NCI-H2227 (cell line): ENCODE measurements at regions not wholly inside any gene's neighbourhood (a gene's known extent, or its start where the extent isn't known, plus 50 kb on each side); places are given as distances from the start of the nearest gene placed in this dataset.
"Not testable (repeated sequence)": the region's sequence is repeated elsewhere in the genome, so short reads cannot be mapped to it uniquely, and the experiment has no call there.

Experiments used
- DNase-seq: peaks from one replicate; lab custom pipeline; 2025; ENCODE audit not compliant: unreplicated experiment; lab: John Stamatoyannopoulos, UW

DNA sequence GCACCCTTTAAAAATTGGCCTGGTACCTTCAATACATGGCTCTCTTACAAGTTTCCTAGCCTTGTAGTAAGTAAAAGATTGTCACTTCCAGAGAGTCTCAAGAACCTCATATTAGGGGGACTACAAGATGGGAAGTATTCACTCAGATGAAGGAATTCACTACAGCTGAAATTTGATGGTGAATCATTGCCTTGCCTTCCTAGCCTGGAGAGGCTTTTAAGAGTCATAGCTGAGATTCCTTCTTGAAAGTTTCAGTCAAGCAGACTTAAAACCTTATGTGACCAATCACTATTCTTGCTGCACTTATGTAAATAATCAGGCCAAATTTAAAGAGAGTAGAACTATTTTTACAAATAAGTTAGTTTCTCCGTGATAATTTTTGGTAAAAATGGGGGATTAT lies 451.6 kb downstream of the TRHDE start:
- no peak for DNase-seq

DNA sequence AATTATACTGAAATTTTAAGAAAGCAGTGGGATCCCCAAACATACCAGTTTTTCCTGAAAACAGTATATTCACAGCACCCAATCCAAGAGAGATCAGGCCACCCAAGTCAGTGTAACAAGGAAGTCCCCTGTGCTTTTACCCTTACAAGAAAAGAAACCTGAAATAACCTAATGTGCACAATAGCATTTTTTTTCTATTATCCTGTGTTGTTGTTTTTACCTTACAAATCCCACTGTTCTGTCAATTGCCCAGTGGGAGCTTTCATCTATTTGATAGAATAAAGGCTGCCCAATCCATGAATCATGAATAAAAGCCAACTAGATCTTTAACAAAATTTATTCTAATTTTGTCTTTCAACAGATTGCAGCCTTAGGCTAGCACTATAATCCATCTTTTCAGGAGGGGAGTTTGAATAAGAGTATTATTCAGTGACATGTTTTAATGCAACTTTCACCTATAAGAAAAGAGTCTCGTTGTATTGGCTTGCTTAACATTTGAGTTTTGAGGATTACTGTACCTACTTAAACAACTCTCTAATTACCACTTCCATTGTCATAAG lies 457.4 kb downstream of the TRHDE start:
- DNase-seq, result no peak

DNA sequence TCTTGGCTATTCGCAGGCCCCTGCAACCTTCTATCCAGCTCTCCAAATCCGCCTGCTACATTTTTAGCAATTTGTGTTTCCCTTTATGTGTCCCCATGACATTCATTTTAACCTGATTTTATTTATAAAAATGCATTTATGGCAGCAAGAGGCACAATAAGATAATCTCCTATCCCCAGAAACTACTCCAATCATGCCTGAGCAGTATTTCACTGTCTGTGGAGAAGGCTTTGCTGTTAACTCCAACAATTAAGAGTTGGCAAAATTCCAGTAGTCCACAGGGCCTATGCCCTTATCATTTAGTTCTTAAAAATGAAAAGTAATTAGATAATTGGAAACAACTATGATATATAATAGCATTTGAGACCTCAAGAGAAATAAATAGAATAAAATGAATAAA lies 462.4 kb downstream of the TRHDE start:
- no peak for DNase-seq

DNA sequence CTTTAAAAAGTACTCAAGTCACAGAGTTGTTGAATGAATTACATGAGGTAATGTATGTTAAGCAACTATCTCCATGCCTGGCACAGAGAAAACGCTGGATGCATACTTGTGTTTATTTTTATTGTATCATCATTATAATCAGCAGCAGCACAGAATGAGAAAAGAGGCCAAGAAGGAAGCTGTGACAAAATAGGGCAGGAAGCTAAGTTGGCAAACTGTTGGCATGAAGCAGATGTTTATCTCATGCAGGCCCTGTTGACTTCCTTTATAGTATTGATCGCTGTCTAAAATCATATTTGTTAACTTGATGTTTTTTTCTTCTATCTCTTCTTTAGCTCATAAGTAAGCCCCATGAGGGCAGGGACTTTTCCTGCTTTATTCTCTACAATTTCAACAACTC lies 466.6 kb downstream of the TRHDE start:
- DNase-seq, result no peak

DNA sequence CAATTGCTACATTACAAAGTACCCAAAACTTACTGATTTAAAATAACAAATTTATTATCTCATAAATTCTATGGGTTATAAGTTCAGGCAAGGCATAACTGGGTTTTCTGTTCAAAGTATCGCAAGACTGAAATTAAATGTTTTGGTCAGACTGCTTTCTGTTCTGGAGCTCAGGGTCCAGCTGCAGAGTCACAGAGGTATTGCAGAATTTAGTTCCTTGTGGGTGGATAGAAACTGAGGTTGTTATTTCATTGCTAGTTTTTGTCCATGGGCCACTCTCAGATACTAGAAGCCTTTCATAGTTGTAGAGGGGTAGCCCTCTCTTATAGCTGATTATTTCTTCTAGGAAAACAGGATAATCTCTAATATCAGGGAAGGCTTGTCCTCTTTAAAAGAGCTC lies 467.9 kb downstream of the TRHDE start:
- DNase-seq, result no peak

DNA sequence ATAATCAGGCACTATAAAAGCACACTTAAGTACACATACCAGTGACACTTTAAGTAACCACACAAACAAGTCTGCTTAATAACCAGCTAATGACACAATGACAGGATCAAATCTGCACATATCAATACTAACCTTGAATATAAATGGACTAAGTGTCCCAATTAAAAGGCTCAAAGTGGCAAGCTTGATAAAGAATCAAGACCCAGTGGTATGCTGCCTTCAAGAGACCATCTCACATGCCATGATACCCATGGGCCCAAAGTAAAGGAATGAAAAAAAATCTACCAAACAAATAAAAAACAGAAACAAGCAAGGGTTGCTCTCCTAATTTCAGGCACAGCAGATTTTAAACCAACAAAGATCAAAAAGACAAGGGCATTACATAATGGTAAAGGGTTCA lies 470.4 kb downstream of the TRHDE start:
- DNase-seq, result no peak

DNA sequence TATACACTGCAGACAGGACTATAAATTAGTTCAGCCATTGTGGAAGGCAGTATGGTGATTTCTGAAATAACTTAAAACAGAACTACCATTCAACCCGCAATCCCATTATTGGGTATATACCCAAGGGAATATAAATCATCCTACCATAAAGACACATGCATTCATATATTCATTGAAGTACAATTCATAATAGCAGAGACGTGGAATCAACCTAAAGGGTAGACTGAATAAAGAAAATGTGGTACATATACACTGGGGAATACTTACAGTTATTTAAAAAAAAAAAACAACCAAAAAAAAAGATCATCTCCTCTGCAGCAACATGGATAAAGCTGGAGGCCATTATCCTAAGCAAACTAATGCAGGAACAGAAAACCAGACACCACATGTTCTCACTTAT lies 473.9 kb downstream of the TRHDE start:
- no peak for DNase-seq

DNA sequence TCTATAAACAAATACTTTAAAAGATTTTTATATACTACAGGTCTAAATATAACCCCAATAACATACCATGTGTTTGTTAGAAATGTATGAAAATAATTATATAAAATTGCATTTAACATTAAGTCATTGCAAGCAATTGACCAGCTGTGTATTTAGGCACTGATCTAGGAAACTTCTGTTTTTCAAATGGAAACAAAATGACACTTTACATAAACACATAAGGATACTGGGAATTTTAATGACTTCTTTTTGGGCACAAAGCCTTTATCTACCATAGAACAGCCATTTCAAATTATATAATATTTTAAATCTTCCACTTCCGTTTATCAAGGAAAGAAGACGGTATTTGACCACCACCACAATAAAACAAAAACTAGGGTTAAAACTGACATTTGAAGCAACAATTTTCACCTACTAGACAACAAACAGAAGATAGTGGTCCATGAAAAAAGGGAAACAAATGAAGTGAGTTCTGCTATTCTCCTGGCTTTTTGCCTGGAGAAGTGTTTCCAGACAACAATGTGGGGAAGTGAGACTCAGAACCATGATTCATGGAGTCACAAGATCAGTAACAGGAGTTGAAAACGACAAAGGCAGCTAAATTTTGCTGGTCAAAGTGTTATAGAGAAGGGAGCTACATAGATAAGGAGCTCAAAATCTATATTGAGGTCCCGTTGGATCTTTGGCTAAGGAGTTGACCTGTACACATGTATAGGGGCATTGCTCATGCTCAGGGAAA lies 475.1 kb downstream of the TRHDE start:
- DNase-seq, result no peak

DNA sequence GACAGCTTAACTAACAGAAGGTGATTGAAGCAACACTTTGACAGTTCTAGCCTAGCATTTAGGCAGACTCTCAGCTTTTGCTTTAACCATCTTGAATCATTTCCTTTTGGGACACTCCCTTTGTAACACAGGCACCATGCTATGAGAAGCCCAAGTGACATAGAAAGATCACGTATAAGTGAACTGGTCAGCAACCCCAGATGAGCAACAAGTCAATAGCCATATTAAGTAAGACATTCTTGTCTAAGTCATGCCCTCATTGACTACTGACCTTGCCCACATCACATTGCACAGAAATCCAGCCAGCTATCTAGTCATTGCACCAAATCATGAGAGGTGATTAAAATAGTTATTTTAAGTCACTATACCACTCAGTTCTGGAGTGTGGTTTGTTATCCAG lies 476.8 kb downstream of the TRHDE start:
- DNase-seq, result no peak

DNA sequence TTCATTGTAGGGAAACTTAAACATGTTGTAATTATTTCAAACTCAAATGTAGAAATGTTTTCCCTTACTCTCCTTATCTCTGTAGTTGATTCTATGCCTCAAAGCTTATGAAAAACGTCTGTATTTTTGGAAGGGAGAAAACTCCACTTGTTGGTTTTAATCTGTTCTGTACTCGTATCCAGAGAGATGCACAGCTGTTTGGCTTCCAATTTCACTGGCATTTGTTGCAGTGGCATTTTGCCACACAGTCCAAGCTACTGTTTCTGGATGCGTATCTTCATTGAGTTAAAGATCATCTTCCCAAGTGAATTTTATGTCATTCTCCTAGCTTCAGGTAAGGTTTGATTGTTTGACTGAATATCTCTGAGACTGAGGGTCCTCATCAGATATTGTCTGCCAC lies 481.4 kb downstream of the TRHDE start:
- DNase-seq, result no peak

DNA sequence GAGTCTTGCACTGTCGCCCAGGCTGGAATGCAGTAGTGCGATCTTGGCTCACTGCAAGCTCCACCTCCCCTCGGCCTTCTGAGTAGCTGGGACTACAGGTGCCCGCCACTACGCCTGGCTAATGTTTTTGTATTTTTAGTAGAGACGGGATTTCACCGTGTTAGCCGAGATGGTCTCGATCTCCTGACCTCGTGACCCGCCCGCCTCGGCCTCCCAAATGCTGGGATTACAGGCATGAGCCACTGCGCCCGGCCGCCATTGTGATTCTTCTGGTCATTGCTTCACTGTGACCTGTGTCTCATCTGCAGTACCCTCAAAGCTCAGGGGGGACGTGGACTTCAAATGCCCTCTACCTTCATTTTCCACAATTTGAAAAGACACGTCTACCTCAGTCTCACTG lies 481.9 kb downstream of the TRHDE start:
- not testable (repeated sequence) for DNase-seq

DNA sequence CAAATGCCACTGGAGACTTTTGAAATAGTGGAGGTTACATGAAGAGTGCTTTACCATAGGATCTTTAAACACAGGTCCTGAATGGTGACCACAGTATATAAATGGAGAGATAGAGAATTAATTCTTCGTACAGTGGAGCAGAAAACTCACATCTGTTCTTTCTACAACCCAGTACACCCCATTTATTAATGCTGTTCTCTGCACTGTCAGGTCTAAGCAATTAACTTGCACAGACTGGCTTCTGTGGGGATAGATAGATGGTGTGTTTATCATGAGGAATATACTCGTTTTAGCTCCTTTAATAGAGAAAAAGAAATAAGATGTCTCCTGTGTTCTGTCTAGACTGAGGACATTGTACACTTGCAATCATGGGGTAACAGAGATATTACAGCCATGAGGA lies 494.3 kb downstream of the TRHDE start:
- DNase-seq, result no peak

DNA sequence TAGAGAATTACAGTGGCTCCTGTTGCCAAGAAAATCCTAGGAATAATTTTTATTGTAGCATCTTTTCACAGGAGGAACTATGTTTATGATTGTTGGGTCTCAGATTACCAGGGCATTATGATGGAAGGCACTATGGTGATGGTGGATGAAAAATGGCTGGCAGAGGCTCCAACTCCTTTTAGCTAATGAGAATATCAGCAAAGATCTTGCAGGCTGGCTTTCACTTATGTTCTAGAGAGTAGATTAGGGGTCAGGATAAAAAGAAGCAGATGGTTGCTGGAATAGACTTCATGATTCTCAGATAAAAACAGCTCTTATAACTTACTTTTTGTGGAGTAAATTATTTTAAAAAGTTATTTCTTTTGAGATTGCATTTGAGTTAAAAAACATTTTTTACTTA lies 501.9 kb downstream of the TRHDE start:
- DNase-seq, result no peak

DNA sequence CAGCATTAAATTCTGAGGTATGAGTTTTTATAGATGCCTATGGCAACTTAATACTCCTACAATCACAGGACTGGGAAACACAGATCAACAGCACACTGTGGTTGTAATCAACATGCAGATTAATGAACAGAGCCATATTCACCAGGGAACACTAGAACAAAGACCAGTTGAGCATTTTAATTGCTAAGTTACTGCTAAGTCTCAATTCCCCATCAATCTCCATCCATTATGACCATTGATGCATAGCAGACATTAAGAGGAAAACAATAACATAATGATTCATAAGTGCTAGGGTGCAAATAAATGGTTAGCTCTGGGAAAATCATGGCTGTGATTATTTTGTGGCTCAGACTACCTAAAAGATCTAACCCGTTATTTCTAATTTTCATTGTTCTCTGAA lies 505.6 kb downstream of the TRHDE start:
- DNase-seq, result no peak

DNA sequence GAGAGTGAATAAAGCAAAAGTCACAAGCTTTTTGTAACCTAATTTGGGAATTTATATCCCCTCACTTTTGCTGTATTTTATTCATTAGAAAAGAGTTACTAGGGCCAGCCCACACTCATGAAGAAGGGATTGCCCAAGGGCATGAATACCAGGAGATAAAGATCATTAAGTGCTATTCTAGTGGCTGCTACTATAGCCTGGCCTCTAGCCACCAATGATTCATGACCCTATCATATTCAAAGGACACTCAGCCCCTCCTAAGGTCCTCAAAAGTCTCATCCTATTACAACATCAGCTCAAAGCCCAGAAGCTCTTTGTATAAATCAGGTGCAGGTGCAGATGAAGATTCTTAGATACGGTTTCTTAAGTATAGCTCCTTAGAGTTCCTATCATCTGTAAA lies 518.1 kb downstream of the TRHDE start:
- no peak for DNase-seq

DNA sequence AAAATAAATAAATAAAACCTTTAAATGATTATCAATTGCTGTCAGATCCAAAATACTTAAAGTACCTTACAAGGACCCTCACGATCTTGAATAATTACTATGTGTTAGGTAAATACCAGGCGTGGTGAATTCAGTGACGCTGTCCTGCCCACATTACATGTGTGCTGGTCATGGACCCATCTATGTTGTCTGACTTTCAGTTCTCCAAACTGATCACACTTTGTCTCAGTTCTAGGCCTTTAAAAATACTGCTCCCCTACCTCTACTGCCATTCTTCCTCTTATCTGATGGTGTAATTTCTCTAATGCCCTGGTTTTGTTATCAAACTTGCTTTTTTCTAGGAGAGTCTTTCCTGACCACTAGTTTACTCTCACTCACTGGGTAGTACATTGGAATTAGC lies 520.7 kb downstream of the TRHDE start:
- no peak for DNase-seq

DNA sequence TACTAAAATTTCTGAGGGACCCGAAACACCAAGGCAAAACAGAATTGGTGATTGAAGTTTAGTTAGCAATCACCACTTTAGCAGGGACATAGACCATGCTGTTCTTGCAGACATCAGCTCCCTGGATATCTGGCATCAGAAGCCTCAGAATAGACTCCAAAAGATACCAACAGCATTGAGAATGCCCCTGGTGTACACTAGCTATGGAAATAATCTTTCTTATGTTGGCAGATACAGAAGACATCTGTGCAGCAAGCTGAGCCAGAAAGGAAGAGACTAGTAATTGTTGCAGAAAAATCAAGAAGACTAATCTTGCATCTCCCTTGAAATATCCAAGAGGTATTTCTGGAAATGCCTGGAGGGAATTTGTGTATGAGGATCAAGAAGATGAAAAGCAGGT lies 521.6 kb downstream of the TRHDE start:
- no peak for DNase-seq

DNA sequence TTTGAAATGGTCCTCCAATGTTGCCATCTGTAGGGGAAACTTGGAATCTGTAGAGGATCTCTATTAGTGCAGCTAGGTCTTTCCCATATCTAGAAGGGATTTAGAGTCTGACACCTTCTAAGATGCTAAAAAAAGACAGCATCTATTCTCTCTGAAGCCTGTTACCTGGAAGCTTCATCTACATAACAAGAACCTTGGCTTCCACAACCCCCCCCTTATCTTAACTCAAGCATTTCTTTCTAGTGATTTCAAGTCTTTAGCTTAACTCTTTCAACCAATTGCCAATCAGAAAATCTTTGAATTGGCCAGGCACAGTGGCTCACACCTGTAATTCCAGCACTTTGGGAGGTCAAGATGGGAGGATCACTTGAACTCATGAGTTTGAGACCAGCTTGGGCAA lies 543.3 kb downstream of the TRHDE start:
- no peak for DNase-seq

DNA sequence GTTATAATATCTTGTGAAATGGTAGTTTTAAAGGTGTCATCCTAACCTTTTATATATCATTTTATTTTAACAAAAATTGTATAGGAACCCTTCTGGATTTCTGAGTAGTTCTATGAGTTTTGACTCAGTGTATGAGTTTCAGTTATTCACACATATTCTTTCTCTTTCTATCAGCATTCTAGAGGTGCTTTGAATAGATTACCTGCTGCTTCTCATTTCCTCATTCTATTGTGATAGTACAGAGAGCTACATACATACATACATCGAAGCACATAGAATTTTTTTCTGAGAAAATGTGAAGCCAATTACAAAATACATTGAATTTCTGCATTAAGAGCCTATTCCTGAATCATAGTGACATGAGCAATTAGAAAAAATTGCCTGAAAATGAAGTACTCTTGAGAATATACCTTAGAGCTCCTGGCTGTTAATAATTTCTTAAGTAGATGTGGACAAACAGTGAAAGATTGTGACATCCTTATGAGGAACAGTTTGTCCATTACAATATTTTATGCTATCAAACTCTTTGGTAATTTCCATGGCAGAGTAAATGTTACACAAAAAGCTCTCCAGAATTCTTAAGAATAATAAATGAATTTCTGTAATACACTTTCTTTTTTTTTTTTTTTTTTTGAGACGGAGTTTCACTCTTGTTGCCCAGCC lies 556.6 kb downstream of the TRHDE start:
- DNase-seq, result no peak

DNA sequence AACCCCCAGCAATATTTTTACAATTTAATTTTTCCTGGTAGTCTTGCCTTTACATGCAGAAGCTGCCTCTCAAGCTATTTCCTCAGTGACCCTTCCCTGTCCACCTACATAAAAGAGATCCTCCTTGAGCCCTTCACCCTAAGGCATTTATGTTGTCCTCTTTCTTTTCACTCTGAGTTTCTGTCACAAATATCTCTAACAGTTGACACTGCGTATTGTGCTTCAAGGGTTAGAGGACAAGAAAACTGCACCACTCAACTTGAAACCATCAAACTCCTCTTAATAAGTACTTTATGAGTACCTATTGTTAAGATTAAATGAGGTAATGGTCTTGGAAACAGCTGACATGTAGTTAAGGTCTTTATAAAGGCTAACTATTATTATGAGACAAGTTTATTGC lies 557.7 kb downstream of the TRHDE start:
- DNase-seq, result peak; percentile 90

DNA sequence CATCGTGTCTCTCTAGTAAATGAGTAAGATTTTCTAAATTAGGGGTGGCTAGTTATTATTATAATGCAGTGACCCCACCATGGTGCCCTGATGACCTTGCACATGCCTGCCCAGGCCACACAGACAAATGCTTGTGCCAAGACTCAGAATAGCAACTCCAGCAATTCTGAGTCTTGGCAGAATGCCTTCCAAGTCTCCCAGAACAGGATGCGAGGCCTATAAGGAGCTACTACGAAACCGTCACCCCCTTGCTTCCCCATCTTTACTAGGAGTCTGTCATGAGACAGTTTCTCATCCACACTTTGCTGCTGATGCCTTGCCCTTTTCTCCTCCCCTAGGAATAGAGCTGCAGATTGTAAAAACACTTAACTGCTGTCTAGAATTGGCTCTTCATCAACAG lies 559.9 kb downstream of the TRHDE start:
- DNase-seq, result no peak

DNA sequence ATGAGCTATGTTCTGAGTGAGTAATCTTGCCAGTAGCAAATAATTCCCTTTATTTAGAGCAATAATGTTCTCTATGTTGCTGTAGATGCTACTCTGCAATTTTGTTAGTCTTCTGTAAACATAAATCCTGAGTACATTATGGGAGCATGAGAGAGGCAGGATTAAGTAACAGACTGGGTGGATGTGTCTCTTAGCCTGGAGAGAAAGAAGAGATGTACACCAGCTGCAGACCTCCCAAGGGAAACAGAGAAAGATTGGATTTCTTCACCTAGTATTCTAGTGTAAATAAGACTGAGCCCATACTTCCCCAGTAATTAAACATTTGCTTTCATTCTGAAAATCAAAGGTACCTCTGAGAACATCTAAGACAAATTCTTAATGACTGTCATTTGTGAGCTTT lies 564.0 kb downstream of the TRHDE start:
- no peak for DNase-seq

DNA sequence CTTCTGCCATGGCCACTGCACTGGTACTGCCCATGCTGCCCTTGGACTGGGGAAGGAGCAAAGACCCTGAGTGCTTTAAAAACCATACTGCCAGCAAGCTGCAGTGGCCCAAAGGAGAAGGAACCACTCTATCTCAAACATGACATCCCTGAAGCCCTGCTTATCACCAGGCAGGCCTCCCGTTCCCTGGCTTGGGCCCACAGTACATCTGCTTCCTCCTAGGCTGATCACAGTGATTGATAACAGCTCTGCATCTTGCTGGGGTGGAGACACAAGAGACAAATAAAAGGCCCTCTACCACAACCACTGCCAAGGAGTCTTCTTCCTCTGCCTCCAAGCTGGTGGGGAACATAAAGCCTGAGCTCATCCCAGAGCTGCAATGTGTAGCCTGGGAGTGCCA lies 567.5 kb downstream of the TRHDE start:
- DNase-seq, result no peak
